HG02852 (cell line): ENCODE measurements at regions not wholly inside any gene's neighbourhood (a gene's known extent, or its start where the extent isn't known, plus 50 kb on each side); places are given as distances from the start of the nearest gene placed in this dataset.

ENCODE experiments used
- ATAC-seq: cut with Tn5 transposase; IDR thresholded peaks from one replicate; pipeline ENCODE4 v1.9.1; 2021; ENCODE audit warnings: mild to moderate bottlenecking, moderate library complexity; ENCODE audit not compliant: unreplicated experiment

DNA sequence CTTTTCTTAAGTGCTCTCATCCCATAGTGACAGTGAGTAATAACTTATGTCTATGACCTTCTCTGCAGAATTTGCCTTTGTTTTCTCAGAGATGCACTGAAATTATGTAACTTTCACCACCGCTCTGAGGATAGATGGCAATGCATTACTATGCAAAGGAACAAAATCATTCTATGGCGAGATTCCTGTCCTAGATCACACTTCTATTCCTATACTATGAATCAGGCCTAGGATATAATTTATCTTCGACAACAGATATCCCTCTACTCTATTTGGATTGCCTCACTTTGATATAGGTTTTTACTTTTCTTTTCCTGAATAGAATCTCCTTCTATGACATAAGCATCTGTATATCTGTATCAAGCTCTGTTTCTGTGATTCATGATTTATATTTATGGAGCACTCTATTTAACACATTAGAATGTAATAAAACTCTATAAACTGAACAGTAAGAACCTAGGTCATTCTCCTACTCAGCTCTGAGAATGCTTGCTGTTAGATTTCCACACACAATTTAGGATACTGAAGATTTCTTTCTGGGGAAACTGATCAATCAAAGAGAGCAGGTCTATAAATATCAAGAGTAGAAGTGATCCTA is 1082.3 kb upstream of the ADGRL3 start:
- ATAC-seq = no peak

DNA sequence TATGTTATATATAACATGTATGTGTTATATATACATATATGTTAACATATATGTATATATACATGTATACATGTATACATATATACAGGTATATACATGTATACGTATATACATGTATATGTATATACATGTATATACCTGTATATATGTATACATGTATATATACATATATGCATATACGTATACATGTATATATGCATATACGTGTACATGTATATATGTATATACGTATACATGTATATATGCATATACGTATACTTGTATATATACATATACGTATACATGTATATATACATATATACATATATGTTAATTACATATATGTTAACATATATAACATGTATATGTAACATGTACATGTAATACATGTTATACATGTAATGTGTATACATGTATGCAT is 1077.3 kb upstream of the ADGRL3 start:
- ATAC-seq = no peak

DNA sequence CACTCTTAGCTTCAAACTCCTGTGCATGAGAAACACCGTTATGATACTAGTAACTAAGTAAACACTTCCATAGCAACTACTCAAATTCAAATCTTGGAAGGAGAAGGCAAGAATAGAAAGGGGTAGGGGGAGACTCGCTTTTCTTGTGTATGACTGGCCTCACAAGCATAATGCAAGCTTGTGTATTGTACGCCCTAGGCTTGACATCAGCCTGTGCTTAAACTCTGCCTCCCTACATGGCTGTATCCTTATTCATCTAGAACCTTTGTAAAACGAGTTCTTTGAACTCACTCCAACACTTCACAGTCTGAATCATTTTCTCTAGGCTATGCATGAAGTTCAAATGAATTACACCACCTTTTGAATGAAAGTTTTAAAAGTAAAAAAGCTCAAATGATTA is 1071.2 kb upstream of the ADGRL3 start:
- no peak for ATAC-seq

DNA sequence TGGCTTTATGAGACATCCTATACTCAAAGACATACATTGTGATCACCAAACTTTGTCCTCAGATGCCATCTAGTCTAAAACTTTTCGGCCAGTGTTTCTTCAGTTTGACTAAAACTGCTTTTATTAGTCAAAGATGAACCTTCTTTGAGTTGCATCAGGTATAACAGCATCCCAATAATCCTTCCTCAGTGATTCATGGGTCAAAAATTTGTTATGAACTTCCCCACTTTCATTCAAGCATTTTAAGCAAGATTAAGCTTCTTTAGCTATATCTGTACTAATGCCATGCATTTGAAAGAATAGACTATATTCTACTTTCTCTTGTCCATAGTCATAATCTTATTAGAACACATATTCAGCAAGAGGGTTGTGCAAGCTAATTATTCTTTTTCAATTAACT is 1070.4 kb upstream of the ADGRL3 start:
- ATAC-seq = no peak

DNA sequence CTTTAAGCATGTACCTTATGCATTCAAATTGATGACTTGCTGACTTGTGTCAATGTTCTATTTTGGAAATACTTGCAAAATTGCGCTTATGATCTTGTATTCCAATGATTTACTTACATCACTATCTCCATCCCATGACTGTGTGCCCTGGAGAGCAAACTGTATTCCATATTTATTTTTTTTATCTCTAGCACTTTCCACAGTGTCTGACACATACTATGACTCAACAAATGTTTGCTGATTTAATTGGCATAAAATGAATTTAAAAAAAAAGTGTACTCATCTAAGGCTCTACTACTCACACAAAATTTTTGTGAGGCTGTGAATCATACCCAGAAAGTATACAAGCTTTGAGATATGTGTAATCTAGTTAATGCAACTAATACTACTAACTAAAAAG is 1066.8 kb upstream of the ADGRL3 start:
- no peak for ATAC-seq

DNA sequence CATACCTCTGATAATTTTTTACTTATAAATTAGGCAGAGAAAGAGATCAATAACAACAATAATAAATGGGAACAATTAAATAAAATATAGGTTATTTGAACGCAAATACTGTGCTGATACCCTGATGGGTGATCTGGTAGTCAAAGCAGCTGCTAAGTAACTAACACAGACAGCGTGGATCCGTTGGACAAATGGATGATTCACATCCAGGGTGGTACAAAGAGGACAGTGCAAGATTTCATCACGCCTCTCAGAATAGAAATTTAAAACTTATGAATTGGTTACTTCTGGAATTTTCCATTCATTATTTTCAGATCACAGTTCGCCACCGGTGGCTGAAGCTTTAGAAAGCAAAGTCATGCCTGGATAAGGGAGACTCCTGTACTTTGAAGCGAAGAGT is 1066.0 kb upstream of the ADGRL3 start:
- no peak for ATAC-seq

DNA sequence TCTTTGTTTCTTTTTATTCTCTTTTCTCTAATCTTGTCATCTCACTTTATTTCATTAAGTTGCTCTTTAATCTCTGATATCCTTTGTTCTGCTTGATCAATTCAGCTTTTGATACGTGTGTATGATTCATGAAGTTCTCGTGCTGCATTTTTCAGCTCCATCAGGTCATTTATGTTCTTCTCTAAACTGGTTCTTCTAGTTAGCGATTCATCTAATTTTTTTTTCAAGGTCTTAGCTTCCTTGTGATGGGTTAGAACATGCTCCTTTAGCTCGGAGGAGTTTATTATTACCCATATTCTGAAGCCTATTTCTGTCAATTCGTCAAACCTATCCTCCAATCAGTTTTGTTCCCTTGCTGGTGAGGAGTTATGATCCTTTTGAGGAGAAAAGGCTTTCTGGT is 1045.0 kb upstream of the ADGRL3 start:
- no peak for ATAC-seq

DNA sequence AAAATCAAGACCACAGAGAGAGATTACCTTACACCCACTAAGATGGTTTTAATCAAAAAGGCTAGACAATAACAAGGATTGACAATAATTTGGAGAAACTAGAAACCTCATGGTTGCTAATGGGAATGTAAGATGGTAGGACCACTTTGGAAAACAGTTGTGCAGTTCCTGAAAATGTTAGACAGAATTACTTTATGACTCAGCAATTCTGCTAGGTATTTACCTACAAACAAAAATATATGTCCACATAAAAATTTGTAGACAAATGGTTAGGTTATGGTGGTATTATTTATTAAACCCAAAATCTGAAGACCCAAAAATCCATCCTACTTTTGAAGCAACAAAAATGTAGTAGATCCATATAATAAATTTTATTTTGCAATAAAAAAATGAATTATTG is 1027.0 kb upstream of the ADGRL3 start:
- no peak for ATAC-seq

DNA sequence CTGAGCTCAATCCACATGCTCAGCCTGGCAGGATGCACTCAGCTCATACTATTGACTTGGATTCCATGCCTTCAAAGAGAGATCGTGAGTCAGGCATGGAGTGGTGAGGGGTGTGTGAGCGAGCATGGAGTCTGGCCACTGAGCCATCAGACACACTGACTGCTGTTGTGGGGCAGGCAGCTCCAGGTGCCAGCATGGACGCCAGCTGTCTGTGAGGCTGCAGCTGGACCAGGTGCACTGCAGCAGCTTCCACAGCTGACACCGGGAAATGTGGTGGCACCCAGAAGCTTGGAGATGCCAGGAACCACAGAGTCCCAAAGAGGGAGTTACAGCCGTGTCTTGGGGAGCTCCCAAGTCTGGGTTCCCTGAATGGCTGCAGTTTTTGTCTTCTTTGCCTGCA is 1026.4 kb upstream of the ADGRL3 start:
- no peak for ATAC-seq

DNA sequence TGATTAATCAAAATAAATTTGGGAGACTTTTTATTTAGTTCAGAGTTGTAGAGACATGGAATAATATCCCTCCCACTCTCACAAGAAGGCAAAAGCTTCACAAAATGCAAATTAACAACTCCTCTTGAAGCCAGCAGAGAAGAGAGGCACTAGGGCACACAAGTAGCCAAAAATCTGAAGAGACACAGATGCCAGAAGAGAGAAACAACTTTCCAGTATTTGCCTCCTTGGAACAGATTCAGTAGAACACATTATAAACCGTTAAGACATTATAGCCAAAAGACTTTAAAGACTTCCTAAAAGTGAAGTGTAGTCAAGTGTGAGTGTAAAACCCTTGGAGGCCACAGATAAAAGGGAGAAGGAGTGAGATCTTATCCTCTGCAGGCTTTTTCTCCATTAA is 1024.9 kb upstream of the ADGRL3 start:
- ATAC-seq = no peak

DNA sequence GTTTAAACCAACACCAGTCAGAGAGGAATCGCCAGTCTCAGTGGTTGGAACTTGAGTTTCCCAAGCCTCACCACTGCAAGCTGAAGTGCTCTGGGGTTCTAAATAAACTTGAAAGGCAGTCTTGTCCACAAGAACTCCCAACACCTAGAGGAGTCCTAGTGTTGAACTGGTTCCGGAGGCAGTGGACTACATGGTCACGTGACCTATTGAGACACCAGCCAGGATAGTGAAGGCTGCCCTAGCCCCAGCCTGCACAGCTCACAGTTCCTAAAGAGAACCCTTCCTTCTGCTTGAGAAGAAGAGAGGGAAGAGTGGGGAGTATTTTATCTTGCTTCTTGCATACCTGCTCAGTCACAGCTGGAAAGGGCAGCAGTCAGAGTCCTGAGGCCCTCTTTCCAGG is 1012.7 kb upstream of the ADGRL3 start:
- no peak for ATAC-seq

DNA sequence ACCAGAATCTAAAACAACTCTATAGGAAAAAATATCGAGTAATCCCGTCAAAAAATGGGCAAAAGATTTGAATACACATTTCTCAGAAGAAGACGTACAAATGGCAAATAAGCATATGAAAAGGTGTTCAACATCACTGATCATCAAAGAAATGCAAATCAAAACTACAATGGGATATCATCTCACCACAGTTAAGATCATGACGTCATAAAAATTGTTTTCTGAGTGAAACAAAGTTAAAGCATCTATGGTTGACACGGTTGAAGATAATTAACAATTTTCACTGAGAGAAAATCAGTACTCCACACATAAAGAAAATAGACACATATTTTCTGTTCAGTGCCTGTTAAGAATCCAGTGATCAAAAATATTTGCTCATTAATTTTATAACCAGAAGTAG is 1010.8 kb upstream of the ADGRL3 start:
- ATAC-seq = no peak

DNA sequence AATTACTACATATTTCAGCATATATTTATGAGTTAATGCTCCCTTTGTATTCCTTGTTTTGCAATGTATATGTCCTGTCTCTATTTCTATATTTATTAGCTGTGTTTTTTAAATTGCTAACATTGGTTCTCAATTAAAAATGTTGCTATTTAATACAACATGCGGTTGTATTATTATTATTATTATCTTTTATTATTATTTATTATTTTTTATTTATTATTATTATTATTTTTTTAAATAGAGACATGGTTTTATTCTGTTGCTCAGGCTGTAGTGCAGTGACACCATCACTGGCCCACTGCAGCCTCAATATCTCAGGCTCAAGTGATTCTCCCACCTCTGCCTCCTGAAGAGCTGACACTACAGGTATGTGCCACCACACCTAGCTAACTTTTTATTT is 1005.9 kb upstream of the ADGRL3 start:
- ATAC-seq = no peak

DNA sequence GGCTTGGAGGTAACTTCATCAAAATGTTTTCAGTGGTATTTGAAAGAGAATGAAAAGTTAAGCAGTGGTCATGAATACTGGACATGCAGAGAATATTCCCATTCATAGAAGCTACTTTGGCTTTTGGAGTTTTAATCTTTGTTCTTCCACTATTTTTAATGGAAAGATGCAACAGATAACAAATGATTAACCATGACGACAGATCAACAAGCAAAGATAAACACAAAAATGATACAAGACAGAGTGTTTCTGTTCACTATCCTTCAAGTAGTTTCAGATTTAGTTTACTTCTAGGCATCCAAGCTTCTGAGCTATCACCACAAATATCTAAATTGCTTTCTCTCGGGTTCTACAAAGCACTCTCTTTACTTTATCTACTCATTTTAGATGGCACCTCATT is 1004.9 kb upstream of the ADGRL3 start:
- ATAC-seq = no peak

DNA sequence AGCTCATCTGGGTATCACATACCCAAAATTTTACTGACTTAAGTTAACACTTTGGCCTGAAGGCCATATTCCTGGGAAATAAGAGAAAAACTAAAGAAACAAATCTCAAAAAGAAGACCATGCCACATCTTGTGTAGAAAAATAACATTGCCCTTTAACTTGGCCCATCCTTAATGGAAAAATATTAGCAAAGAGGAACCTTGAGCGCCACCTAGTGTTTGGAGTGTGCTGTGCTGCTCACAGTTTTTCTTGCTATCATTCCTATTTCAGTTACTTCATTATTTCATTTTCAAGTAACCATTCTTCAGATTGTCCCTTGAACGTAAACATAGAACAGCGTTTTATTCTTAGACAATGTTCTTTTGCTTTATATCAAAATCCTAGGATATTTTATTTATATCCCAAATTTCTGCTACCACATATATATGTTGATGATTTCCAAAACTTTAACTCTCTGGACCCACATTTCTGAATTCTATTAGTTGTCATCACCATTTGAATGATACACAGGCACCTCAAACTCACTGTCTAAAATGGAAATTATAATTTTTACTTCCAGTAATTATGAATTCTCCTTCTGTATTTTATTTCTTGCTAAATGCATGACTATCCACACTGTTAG is 999.0 kb upstream of the ADGRL3 start:
- peak; percentile 86 for ATAC-seq

DNA sequence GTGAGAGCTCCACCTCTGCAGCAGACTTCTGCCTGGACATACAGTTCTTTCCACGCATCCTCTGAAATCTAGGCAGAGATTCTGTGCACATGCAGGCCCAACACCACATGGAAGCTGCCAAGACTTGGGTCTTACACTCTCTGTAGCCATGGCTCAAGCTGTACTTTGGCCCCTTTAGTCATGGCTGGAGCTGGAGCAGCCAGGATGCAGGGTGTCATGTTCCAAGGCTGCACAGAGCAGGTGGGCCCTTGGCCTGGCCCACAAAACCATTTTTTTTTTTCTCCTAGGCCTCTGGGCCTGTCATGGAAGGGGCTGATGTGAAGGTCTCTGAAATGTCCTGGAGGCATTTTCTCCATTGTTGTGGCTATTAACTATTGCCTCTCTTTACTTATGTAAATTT is 990.5 kb upstream of the ADGRL3 start:
- ATAC-seq = no peak

DNA sequence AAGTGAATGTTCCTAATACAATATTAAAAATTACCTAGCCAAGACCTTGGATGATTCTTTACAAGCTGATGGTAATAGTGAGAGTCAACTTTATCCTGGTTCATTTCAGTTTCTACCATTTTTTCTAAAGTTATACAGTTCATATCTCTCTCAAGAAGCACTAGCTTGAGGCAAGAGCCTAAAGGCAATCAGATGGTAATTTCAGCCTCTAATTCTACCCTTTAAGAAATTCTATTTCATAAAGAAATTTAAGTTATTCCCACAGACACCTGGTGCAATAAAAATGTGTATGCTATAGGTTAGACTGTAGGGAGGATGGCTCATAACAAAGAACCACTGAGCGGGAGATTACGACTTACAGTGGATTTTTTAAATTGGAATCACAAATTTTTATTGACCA is 984.2 kb upstream of the ADGRL3 start:
- no peak for ATAC-seq

DNA sequence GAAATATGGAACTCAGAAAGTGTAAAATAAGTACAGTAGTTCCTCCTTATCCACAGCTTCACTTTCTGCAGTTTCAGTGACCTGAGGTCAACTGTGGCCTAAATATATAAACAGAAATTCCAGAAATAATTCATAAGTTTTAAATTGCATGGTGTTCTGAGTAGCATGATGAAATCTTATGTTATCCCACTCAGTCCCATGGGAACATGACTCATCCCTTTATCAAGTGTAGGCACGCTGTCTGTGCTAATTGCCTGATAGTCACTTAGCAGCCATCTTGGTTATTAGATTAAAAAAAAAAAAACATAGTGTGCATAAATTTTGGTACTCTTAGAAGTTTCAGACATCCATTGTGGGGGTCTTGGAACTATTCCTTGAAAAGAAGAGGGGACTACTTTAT is 983.4 kb upstream of the ADGRL3 start:
- ATAC-seq = no peak

DNA sequence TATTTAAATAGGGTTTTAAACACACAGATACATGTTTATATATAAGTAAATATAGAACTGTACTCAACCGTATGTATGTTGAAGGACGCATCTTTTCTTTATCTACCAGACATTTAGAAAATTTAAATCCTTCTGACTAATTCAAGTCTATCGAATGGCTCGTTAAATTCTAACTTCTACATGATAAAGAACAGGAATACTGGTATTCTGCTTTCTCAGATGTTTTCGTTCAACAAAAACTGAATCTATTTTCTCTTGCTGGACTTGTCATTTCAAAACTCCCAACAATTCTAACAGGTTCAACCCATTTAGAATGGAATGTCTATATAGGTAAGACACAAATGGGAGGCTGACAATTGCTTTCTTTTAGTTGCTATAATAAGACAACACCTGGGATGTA is 978.3 kb upstream of the ADGRL3 start:
- ATAC-seq = no peak

DNA sequence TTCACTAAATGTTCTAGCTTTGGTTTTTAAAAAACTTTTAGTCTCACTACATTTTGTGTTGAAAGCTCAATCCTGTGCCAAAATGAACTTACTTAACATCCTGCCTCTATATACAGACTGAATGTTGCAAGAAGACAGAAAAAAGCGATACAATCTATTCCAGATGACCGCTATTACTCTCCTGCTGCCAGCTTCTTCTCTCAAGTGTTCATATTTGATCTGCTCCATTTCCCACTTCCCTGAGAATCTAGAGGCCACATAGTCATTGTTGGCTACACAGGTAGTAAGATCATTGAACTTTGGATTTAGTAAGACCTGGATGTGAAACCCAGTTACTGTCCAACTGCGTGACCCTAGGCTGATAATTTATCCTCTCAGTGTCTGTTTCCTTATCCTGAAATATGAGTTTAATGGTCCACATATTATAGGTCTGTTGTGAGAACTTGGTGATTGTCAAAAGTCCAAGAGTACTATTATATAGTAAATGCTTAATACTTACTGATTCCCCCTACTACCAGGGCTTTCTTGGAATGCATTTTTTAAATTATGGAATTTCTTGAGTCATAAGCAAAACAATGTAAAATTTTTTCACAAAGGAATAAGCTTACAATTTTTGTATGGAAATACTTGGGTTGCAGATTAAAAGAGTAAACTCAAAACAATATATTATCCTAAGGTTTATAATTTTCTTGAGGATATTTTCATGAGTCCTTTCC is 976.8 kb upstream of the ADGRL3 start:
- no peak for ATAC-seq

DNA sequence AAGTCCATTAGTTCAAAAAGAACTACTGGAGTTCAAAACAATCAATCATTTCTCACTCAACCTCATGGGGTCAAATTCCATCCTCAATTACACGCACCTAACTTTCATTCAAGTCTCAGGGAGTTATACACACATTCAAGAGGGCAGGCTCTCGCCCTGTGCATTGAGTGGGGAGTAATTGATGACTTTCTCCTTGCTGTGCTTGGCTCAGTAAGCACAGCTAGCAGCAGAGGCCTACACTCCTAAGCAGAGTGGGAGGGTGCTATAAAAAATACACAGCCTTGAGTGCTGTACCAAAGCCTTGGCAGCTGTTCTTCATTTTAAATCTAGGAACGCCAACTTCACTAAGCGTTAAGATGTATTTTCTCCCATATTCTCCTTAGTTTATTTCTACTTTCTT is 958.3 kb upstream of the ADGRL3 start:
- no peak for ATAC-seq

DNA sequence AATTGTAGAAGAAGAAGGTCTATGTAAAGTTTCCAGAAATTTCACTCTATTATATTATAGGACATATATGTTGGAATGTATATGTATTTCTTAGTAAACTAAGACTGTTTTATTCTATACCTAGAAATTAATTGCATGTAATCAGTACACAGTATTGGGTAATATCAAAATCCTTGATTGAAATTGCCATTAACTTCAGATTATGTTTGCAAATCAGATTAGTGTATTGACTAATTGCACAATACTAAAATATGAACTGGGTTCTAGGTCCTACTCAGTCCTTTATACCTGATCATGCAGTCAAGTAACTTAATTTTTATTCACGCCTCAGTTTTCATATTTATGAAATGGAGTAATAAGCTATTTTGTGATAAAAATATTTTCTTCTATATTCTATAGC is 950.3 kb upstream of the ADGRL3 start:
- no peak for ATAC-seq

DNA sequence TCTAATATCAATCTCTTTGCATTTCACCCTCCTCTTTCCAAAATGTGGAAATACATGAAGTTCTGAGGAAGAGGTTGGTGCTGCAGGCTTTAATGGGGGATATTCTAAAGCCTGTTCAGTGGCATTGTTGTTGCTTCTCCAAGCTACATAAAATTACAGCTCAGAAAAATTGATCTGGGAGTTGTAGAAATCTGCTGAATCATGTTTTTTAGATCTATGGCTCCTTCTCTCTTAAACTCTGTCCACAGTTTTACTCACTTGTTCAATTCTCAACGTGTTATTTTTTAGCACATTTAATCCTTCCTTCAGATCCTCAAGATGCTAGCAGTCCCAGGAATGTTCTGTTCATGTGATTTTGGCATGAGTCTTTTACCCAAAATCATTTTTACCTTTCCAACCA is 949.5 kb upstream of the ADGRL3 start:
- ATAC-seq = no peak
